ENCODE measurements at regions not wholly inside any gene's neighbourhood (a gene's known extent, or its start where the extent isn't known, plus 50 kb on each side); places are given as distances from the start of the nearest gene placed in this dataset.

DNA sequence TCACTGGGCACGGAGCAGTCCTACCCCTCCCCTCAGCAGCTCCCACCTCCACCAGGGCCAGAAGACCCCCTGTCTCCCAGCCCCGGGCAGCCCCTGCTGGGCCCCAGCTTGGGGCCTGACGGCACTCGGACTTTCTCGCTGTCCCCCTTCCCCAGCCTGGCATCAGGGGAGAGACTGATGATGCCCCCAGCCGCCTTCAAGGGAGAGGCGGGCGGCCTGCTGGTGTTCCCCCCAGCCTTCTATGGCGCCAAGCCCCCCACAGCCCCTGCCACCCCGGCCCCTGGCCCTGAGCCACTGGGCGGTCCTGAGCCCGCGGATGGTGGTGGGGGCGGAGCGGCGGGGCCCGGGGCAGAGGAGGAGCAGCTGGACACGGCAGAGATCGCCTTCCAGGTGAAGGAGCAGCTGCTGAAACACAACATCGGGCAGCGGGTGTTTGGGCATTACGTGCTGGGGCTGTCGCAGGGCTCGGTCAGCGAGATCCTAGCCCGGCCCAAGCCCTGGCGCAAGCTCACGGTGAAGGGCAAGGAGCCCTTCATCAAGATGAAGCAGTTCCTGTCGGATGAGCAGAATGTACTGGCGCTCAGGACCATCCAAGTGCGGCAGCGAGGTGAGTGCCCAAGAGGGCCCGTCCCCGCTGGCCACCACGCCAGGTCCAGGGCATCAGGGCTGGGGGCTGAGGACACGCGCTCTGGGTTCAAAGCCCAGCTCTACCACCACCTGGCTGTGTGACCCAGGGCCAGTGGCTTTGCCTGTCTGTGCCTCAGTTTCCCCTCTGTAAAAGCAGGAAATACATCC lies 58.6 kb downstream of the PHETA1 start:
- DNase-seq, result no peak

DNA sequence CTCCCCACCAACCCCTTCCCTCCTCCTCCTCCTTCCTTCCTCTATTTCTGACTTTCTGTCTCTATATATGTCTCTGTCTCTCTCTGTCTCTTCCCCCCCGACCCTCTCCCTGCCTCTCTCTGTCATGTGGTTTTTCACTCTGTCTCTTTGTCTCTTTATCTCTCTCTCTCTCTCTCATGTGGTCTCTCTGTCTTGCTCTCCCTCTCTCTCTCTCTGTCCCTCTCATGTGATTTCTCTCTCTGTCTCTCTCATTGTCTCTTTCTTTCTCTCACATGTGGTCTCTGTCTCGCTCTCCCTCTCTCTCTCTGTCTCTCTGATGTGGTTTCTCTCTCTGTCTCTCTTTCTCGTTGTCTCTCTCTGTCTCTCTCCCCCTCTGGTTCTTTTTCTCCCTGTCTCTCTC lies 59.3 kb downstream of the PHETA1 start:
- DNase-seq, result no peak

DNA sequence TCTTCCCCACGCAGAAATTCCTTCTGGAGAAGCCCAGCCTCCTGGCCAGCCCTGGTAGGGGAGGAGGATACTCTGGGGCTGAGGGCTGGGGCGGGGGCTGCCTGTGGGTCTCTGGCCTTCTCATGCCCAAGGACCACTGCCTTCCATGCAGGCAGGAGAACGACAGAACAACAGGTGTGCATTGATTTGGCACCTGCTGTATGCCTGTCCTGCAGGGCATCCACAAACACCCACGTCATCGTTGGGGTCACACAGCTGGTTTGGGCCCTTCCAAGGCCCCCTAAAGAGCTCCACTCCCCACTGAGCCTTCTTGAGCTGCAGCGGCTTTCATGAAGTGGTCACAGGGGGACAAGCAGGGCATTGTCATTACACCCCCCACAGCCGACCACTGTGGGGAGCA lies 60.4 kb downstream of the PHETA1 start:
- no peak for DNase-seq

DNA sequence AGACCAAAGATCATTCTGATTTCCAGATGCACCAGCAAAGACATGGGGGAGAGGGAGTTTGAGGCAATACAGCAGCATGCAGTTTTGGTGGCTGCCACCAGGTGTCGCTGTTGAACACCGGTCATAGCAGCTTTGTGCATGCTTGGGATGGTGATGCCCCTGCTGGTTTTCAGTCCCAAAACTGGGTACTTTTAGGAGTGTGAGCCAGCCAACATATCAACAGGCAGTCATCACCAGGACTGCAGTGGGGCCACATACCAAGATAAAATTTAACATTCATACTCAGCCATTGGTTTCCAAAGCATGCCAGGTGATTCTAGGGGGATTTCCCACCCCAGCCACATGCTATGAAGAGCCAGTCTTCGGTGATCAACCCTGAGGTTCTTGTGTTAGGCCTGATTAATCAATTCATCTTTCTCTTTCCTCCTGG lies 64.2 kb downstream of the PHETA1 start:
- DNase-seq, result no peak

DNA sequence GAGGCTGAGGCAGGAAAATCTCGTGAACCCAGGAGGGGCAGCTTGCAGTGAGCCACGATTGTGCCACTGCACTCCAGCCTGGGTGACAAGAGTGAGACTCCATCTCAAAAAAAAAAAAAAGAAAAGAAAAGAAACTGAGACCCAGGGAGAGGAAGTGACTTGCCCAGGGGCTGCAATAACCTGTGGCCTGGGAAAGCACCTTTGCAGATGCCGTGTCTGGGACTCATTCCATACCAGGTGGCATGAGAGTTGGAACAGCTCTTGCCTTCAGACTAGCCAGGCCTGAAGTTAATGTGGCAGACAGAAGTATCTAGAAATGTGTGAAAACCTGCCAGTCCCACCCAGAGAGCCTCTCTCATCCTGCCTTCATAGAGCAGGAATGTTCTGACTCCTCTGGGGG lies 65.4 kb downstream of the PHETA1 start:
- DNase-seq, result no peak

DNA sequence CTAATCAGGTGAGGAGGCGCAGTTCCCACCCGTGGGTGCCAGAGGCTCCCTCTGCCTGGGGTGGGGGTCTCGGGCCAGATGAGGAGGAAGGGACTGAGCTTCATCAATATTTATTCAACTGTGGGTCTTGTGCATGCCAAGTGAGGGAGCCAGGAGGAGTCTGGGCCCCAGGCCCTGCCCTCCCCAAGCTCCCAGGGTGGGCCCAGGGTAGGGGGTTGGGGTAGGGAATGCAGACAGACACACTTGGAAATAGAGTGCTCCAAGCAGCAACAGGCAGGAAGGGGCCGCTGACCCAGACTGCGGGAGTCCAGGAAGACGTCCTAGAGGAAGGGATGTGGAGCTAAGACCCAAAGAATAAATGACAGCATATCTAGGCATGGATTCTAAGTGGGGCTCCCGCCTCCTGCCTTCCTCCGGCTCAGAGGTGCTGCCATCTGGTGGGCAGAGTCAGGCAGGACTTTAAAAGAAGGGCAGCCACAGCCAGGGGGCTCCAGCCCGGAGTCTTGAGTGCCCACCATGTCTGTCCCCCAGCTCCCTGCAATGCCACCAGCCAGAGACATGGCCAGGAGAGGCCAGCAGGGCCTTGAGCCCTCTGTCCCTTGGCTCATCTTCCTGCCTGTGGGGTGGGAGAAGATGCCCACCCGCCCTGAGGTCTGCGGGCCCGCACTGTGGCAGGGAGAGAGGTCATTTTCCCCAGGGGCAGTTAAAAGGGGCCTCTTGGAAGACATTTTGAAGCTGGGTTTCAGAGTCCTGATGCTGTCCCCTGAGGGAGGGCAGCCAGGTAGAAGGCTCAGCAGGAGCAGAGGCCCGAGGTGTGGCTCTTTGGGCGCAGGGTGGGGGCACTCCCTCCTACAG lies 70.1 kb downstream of the PHETA1 start:
- peak; percentile 29 for DNase-seq

DNA sequence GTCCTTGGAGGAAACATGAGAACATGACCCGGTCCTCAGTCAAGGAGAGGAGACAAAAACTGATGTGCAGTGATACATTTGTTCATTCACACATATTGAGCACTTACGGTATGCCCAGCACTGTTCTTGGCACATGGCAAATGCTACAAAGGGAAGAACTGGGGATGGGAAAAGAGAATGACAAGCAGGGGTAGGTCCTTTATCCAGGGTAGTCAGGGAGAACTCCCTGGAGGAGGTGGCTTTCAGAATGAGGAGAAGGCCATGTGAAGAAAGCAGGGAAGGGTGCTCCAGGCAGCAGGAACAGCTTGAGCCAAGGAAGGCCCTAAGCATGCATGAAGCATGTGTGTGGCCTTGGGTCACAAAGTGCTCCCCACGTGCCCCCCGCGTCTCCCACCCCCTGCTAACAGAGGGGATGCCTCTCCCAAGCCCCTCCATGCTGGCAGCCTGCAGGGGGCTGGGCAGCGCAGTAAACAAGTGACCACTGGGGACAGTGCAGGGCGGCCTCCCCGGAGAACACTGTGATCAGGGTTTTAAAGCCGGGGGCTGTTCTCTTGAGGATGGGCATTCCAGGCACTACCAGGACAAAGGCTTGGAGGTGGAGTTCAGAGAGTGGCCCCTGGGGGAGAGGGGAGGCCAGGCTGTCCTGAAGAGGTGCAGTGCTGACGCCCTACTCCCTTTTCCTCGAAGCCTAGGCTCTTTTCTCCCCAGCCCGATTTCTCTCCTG lies 71.0 kb downstream of the PHETA1 start:
- no peak for DNase-seq

DNA sequence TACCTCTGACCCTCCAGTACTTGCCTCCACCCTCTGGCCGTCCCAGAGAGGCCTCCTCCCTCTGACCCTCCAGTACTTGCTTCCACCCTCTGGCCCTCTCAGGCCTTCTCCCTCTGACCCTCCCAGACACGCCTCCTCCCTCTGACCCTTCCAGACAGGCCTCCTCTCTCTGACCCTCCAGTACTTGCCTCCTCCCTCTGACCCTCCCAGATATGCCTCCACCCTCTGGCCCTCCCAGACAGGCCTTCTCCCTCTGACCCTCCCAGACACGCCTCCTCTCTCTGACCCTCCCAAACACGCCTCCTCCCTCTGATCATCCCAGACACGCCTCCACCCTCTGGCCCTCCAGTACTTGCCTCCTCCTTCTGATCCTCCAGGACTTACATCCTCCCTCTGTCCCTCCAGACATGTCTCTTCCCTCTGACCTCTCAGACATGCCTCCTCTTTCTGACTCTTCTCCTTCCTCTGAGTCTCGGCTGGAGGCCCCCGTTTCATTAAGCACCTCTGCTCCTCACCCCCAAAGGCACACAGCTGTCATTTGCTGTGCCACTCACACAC lies 71.9 kb downstream of the PHETA1 start:
- DNase-seq, result no peak

DNA sequence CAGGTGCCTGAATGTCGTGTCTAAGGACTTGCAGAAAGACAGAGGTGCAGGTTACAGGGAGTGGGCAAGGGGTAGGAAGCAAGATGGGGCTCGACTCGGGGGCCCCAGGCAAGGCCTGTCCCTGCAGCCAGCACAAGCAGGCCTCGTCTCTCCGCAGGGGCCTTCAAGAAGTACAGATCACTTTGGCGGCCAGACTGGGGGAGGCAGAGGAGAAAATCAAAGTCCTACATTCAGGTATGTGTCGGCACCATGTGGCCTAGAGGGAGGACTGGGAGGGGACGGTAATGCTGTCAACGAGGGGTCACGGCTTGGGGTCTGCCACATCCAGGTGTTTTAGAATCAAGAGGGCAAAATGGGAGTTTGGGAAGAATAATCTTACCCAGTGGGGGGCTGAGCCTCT lies 73.7 kb downstream of the PHETA1 start:
- no peak for DNase-seq

DNA sequence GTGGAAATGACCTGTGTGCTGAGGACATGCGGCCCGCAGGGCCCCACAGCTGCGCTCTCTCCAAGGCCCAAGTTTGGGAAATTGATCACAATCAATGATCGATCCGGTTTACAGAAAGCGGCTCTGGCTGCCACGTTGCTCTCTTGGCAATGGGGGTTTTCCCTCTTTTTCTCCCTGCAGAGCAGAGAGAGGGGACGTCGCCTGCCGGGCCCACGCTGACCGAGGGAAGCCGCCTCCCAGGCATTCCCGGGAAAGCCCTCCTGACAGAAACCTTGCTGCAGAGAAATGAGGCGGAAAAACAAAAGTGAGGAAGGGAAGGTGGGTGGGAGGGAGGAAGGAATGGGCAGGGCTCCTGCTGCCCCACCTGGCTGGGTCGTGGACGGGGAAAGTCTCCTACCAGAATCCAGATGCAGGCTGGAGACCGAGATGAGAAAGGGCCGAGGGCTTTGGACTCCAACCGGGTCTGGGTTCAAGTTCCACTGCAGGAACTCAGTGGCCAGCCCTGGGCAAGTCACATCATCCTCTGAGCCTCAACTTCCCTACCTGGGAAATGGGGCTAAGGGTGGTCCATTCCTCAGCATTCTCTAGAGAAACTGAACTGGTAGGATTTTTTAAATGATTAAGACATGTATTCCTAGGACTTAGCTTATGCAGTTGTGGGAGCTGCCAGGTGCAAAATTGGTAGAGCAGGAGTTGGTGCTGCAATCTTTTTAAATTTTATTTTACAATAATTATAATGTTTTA lies 75.5 kb downstream of the PHETA1 start:
- DNase-seq, result no peak

DNA sequence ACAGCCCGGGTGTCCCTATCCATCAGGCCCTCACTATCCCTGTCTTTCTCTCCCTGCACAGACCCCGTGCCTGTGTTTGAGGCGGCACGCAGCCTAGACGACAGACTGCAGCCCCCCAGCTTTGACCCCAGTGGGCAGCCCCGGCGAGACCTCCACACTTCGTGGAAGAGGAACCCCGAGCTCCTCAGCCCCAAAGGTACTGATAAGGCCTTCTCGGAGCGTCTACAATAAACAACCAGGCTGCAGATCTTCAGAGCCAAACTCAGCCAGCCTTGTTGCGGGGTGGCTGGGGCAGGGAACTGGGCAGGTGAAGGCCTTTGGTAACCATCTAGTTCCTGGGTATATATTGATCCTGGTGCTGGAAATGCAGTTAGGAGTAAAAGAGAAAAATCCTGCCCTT lies 77.5 kb downstream of the PHETA1 start:
- no peak for DNase-seq

DNA sequence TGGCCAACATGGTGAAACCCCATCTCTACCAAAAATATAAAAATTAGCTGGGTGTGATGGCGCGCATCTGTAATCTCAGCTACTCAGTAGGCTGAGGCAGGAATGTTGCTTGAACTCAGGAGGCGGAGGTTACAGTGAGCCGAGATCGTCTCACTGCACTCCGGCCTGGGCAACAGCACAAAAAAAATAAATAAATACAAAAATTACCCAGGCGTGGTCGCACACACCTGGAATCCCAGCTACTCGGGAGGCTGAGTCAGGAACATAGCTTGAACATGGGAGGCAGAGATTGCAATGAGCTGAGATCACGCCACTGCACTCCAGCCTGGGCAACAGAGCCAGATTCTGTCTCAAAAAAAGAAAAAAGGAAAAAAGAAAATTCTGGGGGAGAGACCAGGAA lies 80.1 kb downstream of the PHETA1 start:
- DNase-seq, result no peak

DNA sequence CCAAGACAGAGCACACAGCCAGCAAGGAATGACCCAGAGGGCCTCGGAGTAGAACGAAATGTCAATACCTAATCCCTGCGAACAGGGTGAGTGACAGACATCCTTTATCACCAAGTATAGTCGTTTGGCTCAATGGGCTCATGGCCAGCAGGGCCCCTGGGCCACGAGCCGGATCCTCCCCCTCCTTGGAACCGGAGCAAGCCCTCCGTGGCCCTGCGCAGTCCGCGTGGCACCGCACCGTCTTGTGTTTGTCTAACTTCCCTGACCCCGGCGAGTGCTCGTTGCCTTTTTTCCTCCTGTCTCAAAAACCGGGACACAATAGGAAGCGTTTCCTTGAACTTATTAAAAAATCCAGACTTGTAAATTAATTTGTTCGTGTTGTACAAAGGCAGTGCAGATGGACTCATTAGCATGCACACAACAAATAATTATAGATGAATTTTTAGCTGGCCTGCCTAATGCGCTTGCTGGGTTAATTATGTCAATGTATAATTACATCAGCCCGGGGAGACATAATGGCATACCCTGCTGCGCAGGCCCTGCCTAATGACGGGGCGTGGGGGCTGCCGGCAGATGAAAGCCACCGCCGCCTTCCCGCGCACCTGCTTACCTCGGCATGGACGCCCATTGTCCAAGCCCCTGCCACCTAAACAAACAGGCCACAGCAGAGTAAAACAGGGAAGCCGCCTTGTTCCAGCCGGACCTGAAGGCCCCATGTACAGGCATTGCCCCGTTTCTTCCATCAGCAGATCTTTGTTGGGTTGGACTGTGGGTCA lies 81.6 kb downstream of the PHETA1 start:
- no peak for DNase-seq

DNA sequence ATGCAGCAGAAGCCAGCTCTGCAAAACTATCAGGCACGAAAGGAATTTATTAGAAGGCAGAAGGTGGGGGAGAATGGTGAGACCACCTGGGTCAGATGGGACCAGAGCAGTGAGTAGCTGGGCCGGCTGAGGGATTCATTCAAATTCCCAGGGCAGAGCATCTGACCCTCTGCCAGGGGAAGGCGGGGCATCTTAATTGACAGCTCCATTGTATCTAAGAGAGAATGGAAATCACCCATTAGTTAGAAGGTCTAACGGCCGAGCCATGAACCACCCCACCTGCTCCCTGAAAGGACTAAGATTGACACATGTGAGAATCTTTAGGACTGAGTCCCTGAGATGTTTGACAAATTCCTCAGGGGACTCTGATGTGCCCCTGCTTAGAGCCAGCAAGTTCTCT lies 83.7 kb downstream of the PHETA1 start:
- no peak for DNase-seq

DNA sequence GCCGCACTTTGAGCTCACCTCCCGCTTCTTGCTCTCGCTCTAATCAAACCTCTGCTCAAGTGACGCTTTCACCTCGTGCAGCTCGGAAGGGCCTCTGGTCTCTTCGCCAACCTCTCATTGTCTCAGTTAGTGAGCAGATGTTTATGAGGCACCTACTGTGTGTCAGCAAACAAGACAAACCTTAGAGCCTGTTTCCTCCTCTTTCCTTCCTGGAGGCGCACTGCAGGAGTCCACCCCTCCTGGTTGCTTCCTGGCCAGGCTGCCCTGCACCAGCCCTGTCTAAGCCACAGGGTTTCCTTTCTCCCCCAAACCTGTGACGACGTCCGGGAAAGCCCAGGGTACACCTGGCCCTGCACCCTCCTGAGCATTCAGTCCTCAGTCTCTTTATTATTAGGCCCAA lies 84.2 kb downstream of the PHETA1 start:
- no peak for DNase-seq

DNA sequence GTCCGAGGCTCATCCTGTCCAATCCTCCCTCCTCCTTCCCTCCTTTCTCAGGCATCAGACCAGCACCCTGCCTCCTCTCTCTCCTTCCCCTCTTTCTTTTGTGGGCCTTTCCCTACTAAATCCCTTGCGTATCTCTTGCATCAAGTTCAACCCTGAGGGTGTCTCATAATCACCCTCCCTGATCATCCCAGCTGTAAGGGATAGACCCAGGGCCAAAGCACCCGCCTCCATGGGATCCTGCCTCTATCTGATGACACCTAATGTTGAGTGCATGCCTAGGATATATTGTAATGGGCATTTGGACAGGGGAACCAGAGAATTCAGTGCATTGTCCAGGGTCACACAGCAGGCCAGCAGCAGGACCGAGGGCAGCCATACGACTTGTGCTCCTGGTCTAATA lies 84.9 kb downstream of the PHETA1 start:
- DNase-seq, result no peak

DNA sequence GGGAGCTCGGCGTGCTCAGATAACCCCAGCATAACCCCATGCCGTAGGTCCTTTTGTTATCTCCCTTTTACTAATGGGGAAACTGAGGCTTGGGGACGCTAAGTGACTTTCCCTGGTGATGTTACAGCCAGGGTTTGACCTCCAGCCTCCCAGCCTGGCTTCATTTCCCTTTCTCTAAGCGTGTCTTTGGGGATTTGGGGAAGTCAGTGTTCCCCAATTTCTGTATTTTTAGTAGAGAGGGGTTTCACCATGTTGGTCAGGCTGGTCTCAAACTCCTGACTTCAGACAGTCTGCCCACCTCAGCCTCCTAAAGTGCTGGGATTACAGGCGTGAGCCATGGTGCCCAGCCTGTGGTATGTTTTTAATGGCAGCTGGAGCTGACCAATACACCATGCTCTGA lies 85.4 kb downstream of the PHETA1 start:
- no peak for DNase-seq

DNA sequence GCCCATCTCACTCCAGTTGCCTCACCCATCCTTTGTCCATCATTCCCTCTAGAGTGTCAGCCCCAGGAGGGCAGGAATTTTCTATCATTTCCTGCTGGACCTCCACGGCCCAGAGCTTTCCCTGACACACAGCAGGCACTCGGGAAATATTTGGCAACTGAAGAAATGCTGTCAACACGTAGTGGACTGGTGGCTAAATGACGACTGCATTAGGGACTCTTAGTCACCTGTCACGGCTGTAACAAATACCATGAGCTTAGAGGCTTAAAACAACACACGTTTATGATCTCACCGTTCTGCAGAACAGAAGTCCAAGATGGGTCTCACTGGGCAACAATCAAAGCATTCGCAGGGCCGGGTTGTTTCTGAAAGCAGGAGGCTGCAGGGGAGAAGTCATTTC lies 91.3 kb downstream of the PHETA1 start:
- DNase-seq, result no peak

DNA sequence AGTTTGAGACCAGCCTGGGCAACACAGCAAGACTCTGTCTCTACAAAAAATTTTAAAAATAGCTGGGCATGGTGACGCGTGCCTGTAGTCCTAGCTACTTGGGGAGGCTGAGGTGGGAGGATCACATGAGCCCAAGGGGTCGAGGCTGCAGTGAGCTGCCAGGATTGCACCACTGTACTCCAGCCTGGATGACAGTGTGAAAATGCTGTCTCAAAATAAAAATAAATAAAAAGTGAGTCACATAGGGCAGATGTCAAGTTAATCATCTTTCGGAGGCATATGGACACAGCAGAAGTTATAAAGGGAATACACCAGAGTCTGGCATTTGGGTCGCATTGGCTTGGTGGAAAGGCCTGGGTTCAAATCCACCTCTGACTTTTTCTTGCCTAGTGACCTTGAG lies 92.7 kb downstream of the PHETA1 start:
- DNase-seq, result no peak

DNA sequence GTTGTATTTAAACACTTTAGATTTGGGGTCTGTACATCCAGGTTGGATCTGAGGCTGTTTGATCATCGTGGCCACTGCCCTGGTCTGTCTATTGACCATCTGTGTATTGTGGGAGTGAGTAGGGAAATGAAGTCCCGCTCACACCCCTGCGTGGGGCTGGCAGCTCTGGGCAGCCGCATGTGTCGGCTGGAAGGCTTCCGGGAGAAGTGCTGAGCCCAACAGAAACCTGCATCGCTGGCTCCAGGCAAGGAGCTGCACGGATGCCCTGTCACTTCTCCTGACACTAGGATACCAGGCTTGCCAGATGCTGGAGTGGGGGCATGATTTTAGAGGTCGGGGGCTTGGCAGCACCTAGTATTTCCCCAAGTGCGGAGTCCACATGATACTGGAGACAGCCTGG lies 93.6 kb downstream of the PHETA1 start:
- no peak for DNase-seq

DNA sequence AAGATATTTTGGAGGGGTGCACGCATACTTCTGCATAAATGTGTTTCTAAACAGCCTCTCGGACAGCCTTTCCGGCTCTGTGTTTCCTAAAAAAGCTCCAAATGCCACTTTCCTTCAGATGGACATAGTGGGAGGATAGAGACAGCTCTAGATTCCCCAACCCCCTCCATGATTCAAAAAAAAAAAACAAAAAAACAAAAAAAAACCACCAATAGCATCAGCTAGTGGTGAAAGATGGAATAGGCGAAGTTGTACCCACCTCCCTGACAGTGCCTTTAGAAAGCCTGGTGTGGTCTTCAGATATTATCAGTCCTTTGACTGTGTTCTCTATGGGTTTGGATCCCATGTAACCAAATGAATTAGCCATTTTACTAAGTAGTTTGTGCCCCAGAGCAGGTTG lies 94.1 kb downstream of the PHETA1 start:
- DNase-seq, result no peak
